ENCODE measurements at regions not wholly inside any gene's neighbourhood (a gene's known extent, or its start where the extent isn't known, plus 50 kb on each side); places are given as distances from the start of the nearest gene placed in this dataset.

DNA sequence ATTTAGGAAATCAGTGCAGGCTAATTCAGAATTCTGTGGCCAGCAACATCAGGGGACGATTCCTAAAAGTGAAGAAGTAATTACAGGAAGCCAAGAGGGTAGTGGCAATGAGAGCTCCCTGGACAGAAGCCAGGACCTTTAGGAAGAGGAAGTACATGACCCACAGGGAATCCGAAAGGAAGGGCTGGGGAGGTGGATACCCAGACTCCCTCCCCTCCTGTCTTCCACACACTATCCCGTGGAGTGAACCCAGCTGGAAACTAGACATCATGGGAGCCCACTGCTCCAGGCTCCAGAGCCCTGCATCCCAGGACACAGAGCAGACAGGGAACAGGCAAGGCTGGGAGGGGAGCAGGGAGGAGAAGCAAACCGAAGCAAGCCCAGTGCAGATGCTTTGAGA lies 83.0 kb downstream of the SNX5 start:
- no peak overlapping the region for H2BK20ac ChIP-seq (ENCODE audit: low read depth, low read length)
- H2BK15ac ChIP-seq (ENCODE audit: low read depth, low read length): no peak overlapping the region
- no peak overlapping the region for H3K23ac ChIP-seq (ENCODE audit: low read depth, low read length)
- peak overlapping the region; percentile 12 for H2AK9ac ChIP-seq (replicated peaks; ENCODE audit: low read depth, low read length, poor library complexity)
- H4K8ac ChIP-seq (ENCODE audit: low read depth in 2 of 2, low read length in 2 of 2): peak overlapping the region in 1 of 2 experiments; percentile 37; a peak in 1 of 4 replicates
- no peaks in the 10 kb centered on the region; the same call in 1 of the 2 replicates for H4K20me1 ChIP-seq (ENCODE audit: insufficient read depth, low read length)
- no peaks in the 10 kb centered on the region; a peak in 1 of 4 replicates for H3K79me1 ChIP-seq (ENCODE audit: low read depth in 1 of 2, low read length in 2 of 2)
- H3K9me3 ChIP-seq (ENCODE audit: control insufficient read depth, insufficient read depth, low read length): peaks cover 11% of the 10 kb centered on the region
- no peak overlapping the region for H3K4me2 ChIP-seq (ENCODE audit: low read depth, low read length)
- H3K4ac ChIP-seq (ENCODE audit: low read depth, low read length): 0 out of 2 replicates have a peak overlapping the region, but pooled peaks have one; percentile 8
- no peaks in the 10 kb centered on the region for H3K36me3 ChIP-seq (ENCODE audit: control insufficient read depth, insufficient read depth, low read length)
- dilution Hi-C loops (cut with HindIII; ENCODE audit: low sequenced_read_pairs, unreplicated experiment): no loop called here
- BruUV-seq (replicated peaks): no TSS peak
- DNase-seq (no peak), ATAC-seq (ENCODE audit: low read depth) (no peak; the same call in 1 of the 2 replicates)
- in situ Hi-C loops (cut with MboI; ENCODE audit: low sequenced_read_pairs): no loop called here
- H3K56ac ChIP-seq (ENCODE audit: extremely low read depth, insufficient read depth, low read length): no peak overlapping the region
- H3K9ac ChIP-seq (ENCODE audit: low read depth, low read length): no peak overlapping the region
- no peak overlapping the region for H2BK5ac ChIP-seq (ENCODE audit: low read depth, low read length, poor library complexity, severe bottlenecking)
- no peak overlapping the region for H2AFZ ChIP-seq (replicated peaks; ENCODE audit: low read length, poor library complexity)
- no peak overlapping the region for H4K91ac ChIP-seq (ENCODE audit: insufficient read depth, low read depth, low read length)
- peaks cover 18% of the 10 kb centered on the region for H3K4me1 ChIP-seq (ENCODE audit: control insufficient read depth, insufficient read depth, low read length)
- H2BK120ac ChIP-seq (ENCODE audit: low read depth, low read length): peak overlapping the region; percentile 27; the same call in 1 of the 2 replicates
- H4K5ac ChIP-seq (ENCODE audit: low read depth, low read length): no peak overlapping the region
- H3K27me3 ChIP-seq (ENCODE audit: control insufficient read depth, insufficient read depth, low read length): no peaks in the 10 kb centered on the region
- no peak for TF ChIP-seq POLR2A (IDR thresholded peaks at IDR 0.05; ENCODE audit: low read depth, low read length)
- WGBS, 2 experiments (ENCODE audit: extremely low coverage in 2 of 2, insufficient read length in 1 of 2): no CpG with 5 or more reads among the region's 4 CpGs
- 0 out of 2 replicates have a peak, but pooled peaks cover 6% of the 10 kb centered on the region for H3K9me1 ChIP-seq (ENCODE audit: insufficient read depth, low read length)
- ChIA-PET POLR2A (ENCODE audit: unreplicated experiment) (interaction anchor here (1.0 kb wide), 1 partner anchor 203 kb away, joined by 3 read pairs; the partner anchor contains the start of gene RRBP1), CTCF (no interaction called here)
- H3K4me3 ChIP-seq (ENCODE audit: insufficient read depth, low read depth, low read length): no peak overlapping the region
- intact Hi-C loops (cut with micrococcal nuclease): no loop called here
- H3K18ac ChIP-seq (ENCODE audit: low read depth, low read length): no peak overlapping the region
- no peak overlapping the region for H2AK5ac ChIP-seq (ENCODE audit: low read depth, low read length)
- no peak overlapping the region for H3K27ac ChIP-seq (ENCODE audit: insufficient read depth, low read length)
- H3K14ac ChIP-seq (replicated peaks; ENCODE audit: low read depth, low read length): no peak overlapping the region

Data from IMR-90 (cell line).